Glutamatergic neuron (in vitro differentiated cells): ENCODE measurements at regions not wholly inside any gene's neighbourhood (a gene's known extent, or its start where the extent isn't known, plus 50 kb on each side); places are given as distances from the start of the nearest gene placed in this dataset.

Experiments
- DNase-seq: peaks from one replicate; pipeline ENCODE4 v3.0.0; 2022
- H3K27ac Mint-ChIP-seq: one replicate; pipeline ENCODE4 v1.8.0; 2020; ENCODE audit warnings: mild to moderate bottlenecking, mixed read lengths, inconsistent platforms; ENCODE audit not compliant: unreplicated experiment
- H3K27me3 Mint-ChIP-seq: one replicate; pipeline ENCODE4 v1.8.0; 2020; ENCODE audit warnings: mild to moderate bottlenecking, moderate library complexity, mixed read lengths, inconsistent platforms; ENCODE audit not compliant: unreplicated experiment
- H3K36me3 Mint-ChIP-seq: one replicate; pipeline ENCODE4 v1.8.0; 2020; ENCODE audit warnings: mild to moderate bottlenecking, mixed read lengths, inconsistent platforms; ENCODE audit not compliant: unreplicated experiment
- H3K4me1 Mint-ChIP-seq: one replicate; pipeline ENCODE4 v1.8.0; 2020; ENCODE audit warnings: mild to moderate bottlenecking, low read depth, mixed read lengths, inconsistent platforms; ENCODE audit not compliant: unreplicated experiment
- H3K4me3 Mint-ChIP-seq: one replicate; pipeline ENCODE4 v1.8.0; 2020; ENCODE audit warnings: mild to moderate bottlenecking, mixed read lengths, inconsistent platforms; ENCODE audit not compliant: unreplicated experiment
- H3K9me3 Mint-ChIP-seq: one replicate; pipeline ENCODE4 v1.8.0; 2020; ENCODE audit warnings: mild to moderate bottlenecking, moderate library complexity, mixed read lengths, inconsistent platforms; ENCODE audit not compliant: unreplicated experiment
- CTCF ChIP-seq: fragments of 200-600 bp; sonication (generic); IDR thresholded peaks from one replicate; pipeline ENCODE4 v1.5.0; 2021; ENCODE audit not compliant: partially characterized antibody, unreplicated experiment

- Mint-ChIP-seq H3K4me3 (no peak overlapping the region), H3K27me3 (no peaks in the 10 kb centered on the region), H3K27ac (no peak overlapping the region), H3K36me3 (no peaks in the 10 kb centered on the region), H3K4me1 (no peaks in the 10 kb centered on the region), H3K9me3 (peaks cover 1% of the 10 kb centered on the region)
- DNase-seq: no peak
- no peak for TF ChIP-seq CTCF
Observed at GRCh38 chr12:92068459-92068858, 77.2 kb downstream of the BTG1 start.

- no peak for TF ChIP-seq CTCF
- no peak overlapping the region for H3K4me3 Mint-ChIP-seq
- H3K27me3 Mint-ChIP-seq: no peaks in the 10 kb centered on the region
- H3K36me3 Mint-ChIP-seq: no peaks in the 10 kb centered on the region
- H3K4me1 Mint-ChIP-seq: peaks cover 2% of the 10 kb centered on the region
- H3K9me3 Mint-ChIP-seq: no peaks in the 10 kb centered on the region
- DNase-seq: no peak
- no peak overlapping the region for H3K27ac Mint-ChIP-seq
Observed at GRCh38 chr12:92065639-92066038, 80.0 kb downstream of the BTG1 start.

GRCh38 chr12:92065018-92065499, 80.6 kb downstream of the BTG1 start:
- TF ChIP-seq CTCF: no peak
- Mint-ChIP-seq H3K9me3 (no peaks in the 10 kb centered on the region), H3K27me3 (no peaks in the 10 kb centered on the region), H3K4me3 (no peak overlapping the region), H3K27ac (no peak overlapping the region), H3K4me1 (peaks cover 2% of the 10 kb centered on the region), H3K36me3 (no peaks in the 10 kb centered on the region)
- DNase-seq: no peak

GRCh38 chr12:92064422-92064821, 81.2 kb downstream of the BTG1 start:
- H3K4me3 Mint-ChIP-seq: no peak overlapping the region
- H3K4me1 Mint-ChIP-seq: peaks cover 2% of the 10 kb centered on the region
- DNase-seq: no peak
- H3K36me3 Mint-ChIP-seq: no peaks in the 10 kb centered on the region
- no peaks in the 10 kb centered on the region for H3K27me3 Mint-ChIP-seq
- no peak for TF ChIP-seq CTCF
- H3K27ac Mint-ChIP-seq: no peak overlapping the region
- H3K9me3 Mint-ChIP-seq: no peaks in the 10 kb centered on the region

GRCh38 chr12:92063641-92064040, 82.0 kb downstream of the BTG1 start:
- no peaks in the 10 kb centered on the region for H3K9me3 Mint-ChIP-seq
- H3K36me3 Mint-ChIP-seq: no peaks in the 10 kb centered on the region
- DNase-seq: no peak
- H3K27ac Mint-ChIP-seq: peak overlapping the region; percentile 57
- H3K27me3 Mint-ChIP-seq: no peaks in the 10 kb centered on the region
- peak overlapping the region; percentile 30 for H3K4me3 Mint-ChIP-seq
- H3K4me1 Mint-ChIP-seq: peaks cover 2% of the 10 kb centered on the region
- no peak for TF ChIP-seq CTCF
